ENCODE measurements at regions not wholly inside any gene's neighbourhood (a gene's known extent, or its start where the extent isn't known, plus 50 kb on each side); places are given as distances from the start of the nearest gene placed in this dataset.

DNA sequence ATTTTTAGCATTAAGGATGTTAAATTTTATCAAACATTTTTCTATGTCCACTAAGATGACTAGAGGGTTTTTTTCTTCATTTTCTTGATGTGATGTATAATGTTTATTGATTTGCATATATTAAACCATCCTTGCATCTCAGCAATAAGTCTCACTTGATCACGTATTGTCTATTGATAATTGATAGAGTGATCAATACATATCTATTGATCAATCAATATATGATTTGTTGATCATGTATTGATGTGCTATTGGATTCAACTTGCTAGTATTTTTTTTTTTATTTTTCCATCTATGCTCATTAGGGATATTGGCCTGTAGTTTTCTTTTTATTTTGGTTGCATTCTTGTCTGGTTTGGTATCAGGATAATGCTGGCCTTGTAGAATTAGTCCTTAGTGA lies 2202.0 kb downstream of the PCDH9 start:
- Mint-ChIP-seq H3K9me3 (peaks cover 9% of the 10 kb centered on the region), H3K27me3 (ENCODE audit: low read depth) (peaks cover 4% of the 10 kb centered on the region; the same call in 1 of the 2 replicates), H3K4me3 (no peak overlapping the region), H3K4me1 (peaks cover 11% of the 10 kb centered on the region), H3K27ac (no peak overlapping the region), H3K36me3 (peaks cover 7% of the 10 kb centered on the region)
- DNase-seq (ENCODE audit: low spot score) (no peak), ATAC-seq (no peak)
- POLR2A ChIA-PET = no interaction called here
- TF ChIP-seq, protein P1, sequence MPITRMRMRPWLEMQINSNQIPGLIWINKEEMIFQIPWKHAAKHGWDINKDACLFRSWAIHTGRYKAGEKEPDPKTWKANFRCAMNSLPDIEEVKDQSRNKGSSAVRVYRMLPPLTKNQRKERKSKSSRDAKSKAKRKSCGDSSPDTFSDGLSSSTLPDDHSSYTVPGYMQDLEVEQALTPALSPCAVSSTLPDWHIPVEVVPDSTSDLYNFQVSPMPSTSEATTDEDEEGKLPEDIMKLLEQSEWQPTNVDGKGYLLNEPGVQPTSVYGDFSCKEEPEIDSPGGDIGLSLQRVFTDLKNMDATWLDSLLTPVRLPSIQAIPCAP (CRISPR knock-in tag; IDR thresholded peaks at IDR 0.05) = no peak
- no peak for TF ChIP-seq ZNF396 (CRISPR knock-in tag; IDR thresholded peaks at IDR 0.05; ENCODE audit: borderline replicate concordance)
- no peak for TF ChIP-seq GRHL2 (CRISPR knock-in tag; IDR thresholded peaks at IDR 0.05; ENCODE audit: insufficient replicate concordance, severe bottlenecking)
- TF ChIP-seq, protein P2, sequence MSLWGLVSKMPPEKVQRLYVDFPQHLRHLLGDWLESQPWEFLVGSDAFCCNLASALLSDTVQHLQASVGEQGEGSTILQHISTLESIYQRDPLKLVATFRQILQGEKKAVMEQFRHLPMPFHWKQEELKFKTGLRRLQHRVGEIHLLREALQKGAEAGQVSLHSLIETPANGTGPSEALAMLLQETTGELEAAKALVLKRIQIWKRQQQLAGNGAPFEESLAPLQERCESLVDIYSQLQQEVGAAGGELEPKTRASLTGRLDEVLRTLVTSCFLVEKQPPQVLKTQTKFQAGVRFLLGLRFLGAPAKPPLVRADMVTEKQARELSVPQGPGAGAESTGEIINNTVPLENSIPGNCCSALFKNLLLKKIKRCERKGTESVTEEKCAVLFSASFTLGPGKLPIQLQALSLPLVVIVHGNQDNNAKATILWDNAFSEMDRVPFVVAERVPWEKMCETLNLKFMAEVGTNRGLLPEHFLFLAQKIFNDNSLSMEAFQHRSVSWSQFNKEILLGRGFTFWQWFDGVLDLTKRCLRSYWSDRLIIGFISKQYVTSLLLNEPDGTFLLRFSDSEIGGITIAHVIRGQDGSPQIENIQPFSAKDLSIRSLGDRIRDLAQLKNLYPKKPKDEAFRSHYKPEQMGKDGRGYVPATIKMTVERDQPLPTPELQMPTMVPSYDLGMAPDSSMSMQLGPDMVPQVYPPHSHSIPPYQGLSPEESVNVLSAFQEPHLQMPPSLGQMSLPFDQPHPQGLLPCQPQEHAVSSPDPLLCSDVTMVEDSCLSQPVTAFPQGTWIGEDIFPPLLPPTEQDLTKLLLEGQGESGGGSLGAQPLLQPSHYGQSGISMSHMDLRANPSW (CRISPR knock-in tag; conservative IDR thresholded peaks at IDR 0.05; ENCODE audit: low read depth) = no peak
- CTCF ChIA-PET = no interaction called here

DNA sequence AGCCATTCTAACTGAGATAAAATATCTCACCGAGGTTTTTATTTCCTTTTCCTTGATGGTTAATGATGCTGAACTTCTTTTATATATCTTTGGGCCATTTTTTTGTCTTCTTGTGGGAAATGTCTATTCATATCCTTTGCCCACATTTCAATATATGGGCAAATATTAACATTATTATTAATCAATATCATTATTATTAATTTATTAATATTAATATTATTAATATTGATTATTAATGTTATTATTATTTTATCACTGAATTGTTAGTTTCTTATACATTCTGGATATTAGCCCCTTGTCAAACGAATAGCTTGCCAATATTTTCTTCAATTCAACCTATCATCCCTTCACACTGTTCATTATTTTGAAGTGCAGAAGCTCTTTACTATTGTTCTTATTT lies 2203.6 kb downstream of the PCDH9 start:
- ATAC-seq (no peak), DNase-seq (ENCODE audit: low spot score) (no peak)
- peaks cover 21% of the 10 kb centered on the region for H3K36me3 Mint-ChIP-seq
- TF ChIP-seq GTF2I (CRISPR knock-in tag; conservative IDR thresholded peaks at IDR 0.05) (no peak), HMGA2 (CRISPR knock-in tag; IDR thresholded peaks at IDR 0.05) (peak; percentile 94)
- no peak overlapping the region for H3K4me3 Mint-ChIP-seq
- ChIA-PET POLR2A (no interaction called here), CTCF (no interaction called here)
- H3K27ac Mint-ChIP-seq = no peak overlapping the region
- H3K4me1 Mint-ChIP-seq = peaks cover 11% of the 10 kb centered on the region
- peaks cover 17% of the 10 kb centered on the region; the same call in 1 of the 2 replicates for H3K27me3 Mint-ChIP-seq (ENCODE audit: low read depth)
- H3K9me3 Mint-ChIP-seq = peaks cover 23% of the 10 kb centered on the region

DNA sequence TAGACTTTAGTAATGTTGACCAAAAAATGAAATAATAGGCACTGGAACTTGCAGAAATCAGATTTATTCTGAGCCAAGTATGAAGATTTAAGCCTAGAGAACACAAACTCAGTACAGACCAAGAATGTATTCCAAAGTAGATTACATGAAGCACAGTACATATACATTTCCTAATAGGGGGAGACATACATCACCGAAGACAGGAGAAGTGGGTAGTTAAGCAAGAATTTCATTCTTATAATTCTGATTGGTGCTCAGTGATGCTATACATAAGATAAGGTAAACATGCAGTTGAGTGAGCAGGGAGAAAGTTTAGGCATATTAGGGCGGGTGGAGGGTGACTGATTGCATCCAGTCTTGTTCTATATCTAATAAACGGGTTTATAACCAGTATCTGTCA lies 2218.8 kb downstream of the PCDH9 start:
- TF ChIP-seq, protein P3, sequence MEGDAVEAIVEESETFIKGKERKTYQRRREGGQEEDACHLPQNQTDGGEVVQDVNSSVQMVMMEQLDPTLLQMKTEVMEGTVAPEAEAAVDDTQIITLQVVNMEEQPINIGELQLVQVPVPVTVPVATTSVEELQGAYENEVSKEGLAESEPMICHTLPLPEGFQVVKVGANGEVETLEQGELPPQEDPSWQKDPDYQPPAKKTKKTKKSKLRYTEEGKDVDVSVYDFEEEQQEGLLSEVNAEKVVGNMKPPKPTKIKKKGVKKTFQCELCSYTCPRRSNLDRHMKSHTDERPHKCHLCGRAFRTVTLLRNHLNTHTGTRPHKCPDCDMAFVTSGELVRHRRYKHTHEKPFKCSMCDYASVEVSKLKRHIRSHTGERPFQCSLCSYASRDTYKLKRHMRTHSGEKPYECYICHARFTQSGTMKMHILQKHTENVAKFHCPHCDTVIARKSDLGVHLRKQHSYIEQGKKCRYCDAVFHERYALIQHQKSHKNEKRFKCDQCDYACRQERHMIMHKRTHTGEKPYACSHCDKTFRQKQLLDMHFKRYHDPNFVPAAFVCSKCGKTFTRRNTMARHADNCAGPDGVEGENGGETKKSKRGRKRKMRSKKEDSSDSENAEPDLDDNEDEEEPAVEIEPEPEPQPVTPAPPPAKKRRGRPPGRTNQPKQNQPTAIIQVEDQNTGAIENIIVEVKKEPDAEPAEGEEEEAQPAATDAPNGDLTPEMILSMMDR (IDR thresholded peaks at IDR 0.05) = no peak
- TF ChIP-seq, protein P4, sequence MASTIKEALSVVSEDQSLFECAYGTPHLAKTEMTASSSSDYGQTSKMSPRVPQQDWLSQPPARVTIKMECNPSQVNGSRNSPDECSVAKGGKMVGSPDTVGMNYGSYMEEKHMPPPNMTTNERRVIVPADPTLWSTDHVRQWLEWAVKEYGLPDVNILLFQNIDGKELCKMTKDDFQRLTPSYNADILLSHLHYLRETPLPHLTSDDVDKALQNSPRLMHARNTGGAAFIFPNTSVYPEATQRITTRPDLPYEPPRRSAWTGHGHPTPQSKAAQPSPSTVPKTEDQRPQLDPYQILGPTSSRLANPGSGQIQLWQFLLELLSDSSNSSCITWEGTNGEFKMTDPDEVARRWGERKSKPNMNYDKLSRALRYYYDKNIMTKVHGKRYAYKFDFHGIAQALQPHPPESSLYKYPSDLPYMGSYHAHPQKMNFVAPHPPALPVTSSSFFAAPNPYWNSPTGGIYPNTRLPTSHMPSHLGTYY (CRISPR knock-in tag; IDR thresholded peaks at IDR 0.05) = no peak
- TF ChIP-seq ZNF396 (CRISPR knock-in tag; IDR thresholded peaks at IDR 0.05; ENCODE audit: borderline replicate concordance) = no peak
- TF ChIP-seq, protein P5, sequence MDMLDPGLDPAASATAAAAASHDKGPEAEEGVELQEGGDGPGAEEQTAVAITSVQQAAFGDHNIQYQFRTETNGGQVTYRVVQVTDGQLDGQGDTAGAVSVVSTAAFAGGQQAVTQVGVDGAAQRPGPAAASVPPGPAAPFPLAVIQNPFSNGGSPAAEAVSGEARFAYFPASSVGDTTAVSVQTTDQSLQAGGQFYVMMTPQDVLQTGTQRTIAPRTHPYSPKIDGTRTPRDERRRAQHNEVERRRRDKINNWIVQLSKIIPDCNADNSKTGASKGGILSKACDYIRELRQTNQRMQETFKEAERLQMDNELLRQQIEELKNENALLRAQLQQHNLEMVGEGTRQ (CRISPR knock-in tag; IDR thresholded peaks at IDR 0.05) = no peak
- no peaks in the 10 kb centered on the region for H3K9me3 Mint-ChIP-seq
- ChIA-PET POLR2A (no interaction called here), CTCF (no interaction called here)
- DNase-seq (ENCODE audit: low spot score) (no peak), ATAC-seq (no peak)
- H3K27me3 Mint-ChIP-seq (ENCODE audit: low read depth) = peaks cover 41% of the 10 kb centered on the region
- H3K4me1 Mint-ChIP-seq = peaks cover 3% of the 10 kb centered on the region; the same call in 1 of the 2 replicates
- no peaks in the 10 kb centered on the region for H3K36me3 Mint-ChIP-seq
- H3K4me3 Mint-ChIP-seq = no peak overlapping the region
- no peak overlapping the region for H3K27ac Mint-ChIP-seq

DNA sequence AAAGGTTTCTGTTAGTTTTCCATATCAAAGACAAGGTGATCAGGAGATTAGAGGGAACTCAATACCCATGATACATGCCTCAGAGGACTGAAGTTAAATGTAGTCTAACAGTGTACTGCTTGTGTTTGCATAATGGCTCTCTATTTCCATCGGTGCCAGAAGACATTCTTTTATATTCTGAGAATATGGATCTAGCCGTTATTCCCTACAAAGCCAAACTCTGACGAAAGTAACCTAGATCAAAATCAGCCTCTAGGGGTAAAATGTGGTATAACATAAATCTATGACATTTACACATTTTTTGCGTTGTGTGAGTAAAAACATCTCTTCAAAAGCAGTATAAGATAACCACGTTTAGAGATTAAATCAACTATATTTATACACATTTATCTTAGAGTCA lies 2232.7 kb downstream of the PCDH9 start:
- no peak for DNase-seq (ENCODE audit: low spot score)
- CTCF ChIA-PET = no interaction called here
- TF ChIP-seq, protein P6, sequence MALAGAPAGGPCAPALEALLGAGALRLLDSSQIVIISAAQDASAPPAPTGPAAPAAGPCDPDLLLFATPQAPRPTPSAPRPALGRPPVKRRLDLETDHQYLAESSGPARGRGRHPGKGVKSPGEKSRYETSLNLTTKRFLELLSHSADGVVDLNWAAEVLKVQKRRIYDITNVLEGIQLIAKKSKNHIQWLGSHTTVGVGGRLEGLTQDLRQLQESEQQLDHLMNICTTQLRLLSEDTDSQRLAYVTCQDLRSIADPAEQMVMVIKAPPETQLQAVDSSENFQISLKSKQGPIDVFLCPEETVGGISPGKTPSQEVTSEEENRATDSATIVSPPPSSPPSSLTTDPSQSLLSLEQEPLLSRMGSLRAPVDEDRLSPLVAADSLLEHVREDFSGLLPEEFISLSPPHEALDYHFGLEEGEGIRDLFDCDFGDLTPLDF (CRISPR knock-in tag; IDR thresholded peaks at IDR 0.05) = no peak
- TF ChIP-seq ELF4 (CRISPR knock-in tag; IDR thresholded peaks at IDR 0.05; ENCODE audit: low read depth) (no peak), ZNF423 (CRISPR knock-in tag; IDR thresholded peaks at IDR 0.05) (no peak), JAZF1 (CRISPR knock-in tag; IDR thresholded peaks at IDR 0.05) (no peak), GTF2I (CRISPR knock-in tag; conservative IDR thresholded peaks at IDR 0.05) (no peak), OVOL2 (CRISPR knock-in tag; IDR thresholded peaks at IDR 0.05; ENCODE audit: borderline replicate concordance) (no peak), NR2C2 (CRISPR knock-in tag; IDR thresholded peaks at IDR 0.05) (no peak), ZNF263 (CRISPR knock-in tag; IDR thresholded peaks at IDR 0.05; ENCODE audit: low read depth) (no peak), CBFB (CRISPR knock-in tag; IDR thresholded peaks at IDR 0.05; ENCODE audit: low read depth) (no peak)
- TF ChIP-seq, protein P7, sequence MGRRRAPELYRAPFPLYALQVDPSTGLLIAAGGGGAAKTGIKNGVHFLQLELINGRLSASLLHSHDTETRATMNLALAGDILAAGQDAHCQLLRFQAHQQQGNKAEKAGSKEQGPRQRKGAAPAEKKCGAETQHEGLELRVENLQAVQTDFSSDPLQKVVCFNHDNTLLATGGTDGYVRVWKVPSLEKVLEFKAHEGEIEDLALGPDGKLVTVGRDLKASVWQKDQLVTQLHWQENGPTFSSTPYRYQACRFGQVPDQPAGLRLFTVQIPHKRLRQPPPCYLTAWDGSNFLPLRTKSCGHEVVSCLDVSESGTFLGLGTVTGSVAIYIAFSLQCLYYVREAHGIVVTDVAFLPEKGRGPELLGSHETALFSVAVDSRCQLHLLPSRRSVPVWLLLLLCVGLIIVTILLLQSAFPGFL (CRISPR knock-in tag; IDR thresholded peaks at IDR 0.05; ENCODE audit: borderline replicate concordance) = no peak
- TF ChIP-seq, protein P8, sequence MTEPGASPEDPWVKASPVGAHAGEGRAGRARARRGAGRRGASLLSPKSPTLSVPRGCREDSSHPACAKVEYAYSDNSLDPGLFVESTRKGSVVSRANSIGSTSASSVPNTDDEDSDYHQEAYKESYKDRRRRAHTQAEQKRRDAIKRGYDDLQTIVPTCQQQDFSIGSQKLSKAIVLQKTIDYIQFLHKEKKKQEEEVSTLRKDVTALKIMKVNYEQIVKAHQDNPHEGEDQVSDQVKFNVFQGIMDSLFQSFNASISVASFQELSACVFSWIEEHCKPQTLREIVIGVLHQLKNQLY (CRISPR knock-in tag; IDR thresholded peaks at IDR 0.05) = no peak

More for the DNA sequence above, 2232.7 kb downstream of the PCDH9 start:
- H3K27ac Mint-ChIP-seq = no peak overlapping the region
- ATAC-seq = no peak
- H3K4me3 Mint-ChIP-seq = no peak overlapping the region
- POLR2A ChIA-PET = no interaction called here
- H3K4me1 Mint-ChIP-seq = peaks cover 3% of the 10 kb centered on the region; the same call in 1 of the 2 replicates
- H3K9me3 Mint-ChIP-seq = peaks cover 8% of the 10 kb centered on the region
- H3K36me3 Mint-ChIP-seq = no peaks in the 10 kb centered on the region; the same call in 1 of the 2 replicates
- no peaks in the 10 kb centered on the region for H3K27me3 Mint-ChIP-seq (ENCODE audit: low read depth)
